Psoas muscle (tissue), 7 donors: ENCODE measurements at regions not wholly inside any gene's neighbourhood (a gene's known extent, or its start where the extent isn't known, plus 50 kb on each side); places are given as distances from the start of the nearest gene placed in this dataset.

Experiments
- ATAC-seq, 4 donors: fragments of 200-7000 bp; cut with Tn5 transposase; one replicate each; pipeline ENCODE4 v1.9.1; 2020; ENCODE audit warnings: moderate library complexity in 3 of 4, mild to moderate bottlenecking in 2 of 4
- DNase-seq, 2 donors: peaks; one replicate each; pipeline ENCODE4 v3.0.0-alpha.2; 2020
- H3K27ac ChIP-seq: fragments of 200-600 bp; one replicate; pipeline ENCODE4 v1.8.0; 2022
- H3K27me3 ChIP-seq, 3 donors: fragments of 200-600 bp in 1 of 3; one replicate each; pipeline versions ENCODE4 v1.6.1 to v1.8.0; 2013 to 2022; ENCODE audit warnings: low read length in 2 of 3, mild to moderate bottlenecking in 2 of 3, moderate library complexity in 1 of 3; ENCODE audit not compliant: insufficient read depth in 3 of 3
- H3K36me3 ChIP-seq, 2 donors: fragments of 200-600 bp in 1 of 2; one replicate each; pipeline versions ENCODE4 v1.6.1 to v1.8.0; 2013 to 2022; ENCODE audit warnings: low read depth in 1 of 2, mild to moderate bottlenecking in 1 of 2, moderate library complexity in 1 of 2; ENCODE audit not compliant: insufficient read depth in 1 of 2
- H3K4me1 ChIP-seq: fragments of 200-600 bp; one replicate; pipeline ENCODE4 v1.8.0; 2022
- H3K4me3 ChIP-seq: fragments of 200-600 bp; one replicate; pipeline ENCODE4 v1.8.0; 2022; ENCODE audit warnings: mild to moderate bottlenecking
- H3K9me3 ChIP-seq: fragments of 200-600 bp; one replicate; pipeline ENCODE4 v1.8.0; 2022
- CTCF ChIP-seq: fragments of 200-600 bp; IDR thresholded peaks from one replicate; pipeline ENCODE4 v1.8.0; 2022; ENCODE audit warnings: antibody characterized with exemption
- WGBS, 3 donors: extraction: QIAGEN DNeasy Blood & Tissue Kit; methylation state at CpG; one replicate each; pipeline versions ENCODE4 v1.1.6 to v1.1.7; 2013; 5-methylcytosine and 5-hydroxymethylcytosine counted together
- intact Hi-C, 2 donors: fragments of 100-400 bp; cut with DNase I; formaldehyde crosslinking; loops; one replicate each; pipeline versions ENCODE4 v1.11.0 to v1.14.2; 2022
- donor health status: healthy with polysubstance abuse.
- donor health status: DM: no; HTN: no; CAD: no; lungs with moderate emphysema.
- donor health status: Bipolar disorder and iron deficiency.
- donor health status: healthy.
- donor health status: DM: yes; HTN: yes; CAD: no.
- donor health status: DM: no; HTN: no; CAD: no.
- donor health status: DM: yes; HTN: yes; CAD: no.

DNA sequence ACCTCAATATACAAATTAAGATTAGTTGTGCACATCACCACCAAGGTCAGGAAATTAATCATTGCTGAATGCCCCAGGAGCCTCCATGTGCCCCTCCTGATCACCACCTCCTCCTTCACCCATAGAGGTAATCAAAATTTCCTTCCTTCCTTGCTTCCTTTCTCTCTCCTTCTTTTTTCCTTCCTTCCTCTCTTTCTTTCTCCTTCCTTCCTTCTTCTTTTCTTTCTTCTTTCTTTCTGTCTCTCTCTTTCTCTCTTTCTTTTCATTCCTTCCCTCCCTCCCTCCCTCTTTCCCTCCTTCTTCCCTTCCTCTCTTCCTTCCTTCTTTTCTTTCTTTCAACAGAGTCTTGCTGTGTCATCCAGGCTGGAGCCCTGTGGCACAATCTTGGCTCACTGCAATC, 67.9 kb upstream of the FTH1 start:
- Histone ChIP-seq H3K27me3 (no peaks in the 10 kb centered on the region), H3K27ac (no peak overlapping the region), H3K9me3 (no peaks in the 10 kb centered on the region), H3K4me3 (no peak overlapping the region), H3K4me1 (no peaks in the 10 kb centered on the region), H3K36me3 (no peaks in the 10 kb centered on the region)
- DNase-seq, result no peak
- TF ChIP-seq CTCF, result no peak
- intact Hi-C loops, result no loop called here
- no peak for ATAC-seq

DNA sequence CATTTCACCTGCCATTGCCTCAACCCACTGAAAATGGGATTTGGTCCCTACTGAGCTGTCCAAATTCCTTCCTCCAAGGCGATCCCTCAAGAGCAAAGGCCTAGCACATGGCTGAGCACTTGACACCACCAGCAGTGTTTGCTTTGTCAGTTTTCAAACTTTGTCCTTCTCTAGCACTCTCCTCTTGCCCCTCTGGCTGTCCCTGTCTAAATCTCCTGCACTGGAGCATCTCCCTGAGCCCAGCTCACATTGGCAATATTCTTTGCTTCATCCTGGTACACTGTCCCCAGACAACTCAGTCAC, 66.6 kb upstream of the FTH1 start:
- no peak overlapping the region for H3K27ac ChIP-seq
- no peaks in the 10 kb centered on the region for H3K36me3 ChIP-seq
- WGBS, 3 donors, result 80 to 100% (median 83%) methylated on average over 1 of the region's 1 CpG

DNA sequence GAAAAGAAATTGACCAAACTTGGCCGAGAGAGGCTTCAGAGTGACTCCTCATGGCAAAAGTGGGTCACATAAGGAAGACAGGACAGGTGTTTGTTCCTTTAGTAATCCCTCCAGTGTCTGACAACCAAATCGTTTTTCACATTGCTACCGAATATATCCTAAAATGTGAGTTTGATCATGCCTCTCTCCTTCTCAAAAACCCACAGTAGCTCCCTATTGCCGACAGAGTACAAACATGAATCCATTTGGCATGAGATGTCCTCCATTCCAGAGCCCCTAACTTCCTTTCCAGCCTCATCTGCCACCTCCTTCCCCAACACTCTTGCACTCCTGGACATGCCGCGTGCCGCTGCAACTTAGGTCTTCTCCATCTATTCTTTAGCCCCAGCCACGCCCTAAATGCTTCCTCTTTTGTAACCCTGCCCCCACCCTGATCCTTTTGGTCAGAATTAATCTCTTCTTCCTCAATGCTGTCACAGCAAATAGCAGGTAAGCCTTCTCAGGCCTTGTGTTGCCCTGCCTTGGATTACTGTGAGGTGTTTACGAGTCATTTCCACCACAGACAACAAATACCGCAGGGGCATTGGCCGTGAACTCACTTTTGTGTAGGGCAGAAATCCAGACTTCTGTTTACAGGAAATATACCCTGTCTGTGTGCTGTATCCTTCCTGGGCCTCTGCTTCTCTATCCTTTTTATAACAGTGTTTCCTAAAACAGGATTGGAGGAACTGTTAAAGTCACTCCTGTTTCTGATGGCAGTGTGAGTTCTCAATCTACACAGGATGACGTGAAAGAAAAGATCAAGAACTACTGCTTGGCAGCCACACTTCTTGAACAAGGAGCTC, 66.0 kb upstream of the FTH1 start:
- intact Hi-C loops, result no loop called here
- no peaks in the 10 kb centered on the region for H3K4me1 ChIP-seq
- ATAC-seq (no peak), DNase-seq (no peak)
- no peak overlapping the region for H3K27ac ChIP-seq
- no peaks in the 10 kb centered on the region for H3K36me3 ChIP-seq
- no peaks in the 10 kb centered on the region for H3K9me3 ChIP-seq
- H3K27me3 ChIP-seq, result no peaks in the 10 kb centered on the region
- H3K4me3 ChIP-seq, result no peak overlapping the region
- WGBS, 3 donors, result 70 to 79% (median 74%) methylated on average over 12 of the region's 12 CpGs
- TF ChIP-seq CTCF, result no peak

More for the DNA sequence above, 66.6 kb upstream of the FTH1 start:
- intact Hi-C loops, result no loop called here
- no peak for ATAC-seq
- Histone ChIP-seq H3K9me3 (no peaks in the 10 kb centered on the region), H3K4me3 (no peak overlapping the region), H3K4me1 (no peaks in the 10 kb centered on the region), H3K27me3 (no peaks in the 10 kb centered on the region)
- no peak for TF ChIP-seq CTCF
- DNase-seq, result no peak

DNA sequence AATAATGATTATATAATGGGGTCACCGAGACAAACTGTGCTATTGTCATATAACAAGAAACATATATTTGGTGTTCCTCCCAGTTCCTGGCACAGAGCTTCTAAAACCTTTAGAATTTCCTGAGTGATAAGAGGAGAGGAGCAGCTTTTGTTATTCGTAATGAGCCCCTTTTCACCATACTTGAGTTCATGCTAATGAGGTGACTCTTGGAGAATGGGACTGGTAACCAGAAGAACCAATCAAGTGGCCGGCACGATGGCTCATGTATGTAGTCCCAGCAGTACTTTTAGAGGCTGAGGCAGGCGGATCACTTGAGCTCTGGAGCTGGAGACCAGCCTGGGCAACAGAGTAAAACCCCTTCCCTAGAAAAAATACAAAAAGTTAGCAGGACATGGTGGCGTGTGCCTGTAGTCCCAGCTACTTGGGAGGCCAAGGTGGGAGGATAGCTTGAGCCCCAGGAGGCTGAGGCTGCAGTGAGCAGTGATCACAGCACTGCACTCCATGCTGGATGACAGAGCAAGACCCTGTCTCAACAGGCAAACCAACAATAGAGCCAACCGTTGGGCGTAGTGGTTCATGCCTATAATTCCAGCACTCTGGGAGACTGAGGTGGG, 62.7 kb upstream of the FTH1 start:
- Histone ChIP-seq H3K27me3 (no peaks in the 10 kb centered on the region), H3K4me3 (no peak overlapping the region), H3K36me3 (no peaks in the 10 kb centered on the region), H3K9me3 (no peaks in the 10 kb centered on the region), H3K4me1 (no peaks in the 10 kb centered on the region), H3K27ac (no peak overlapping the region)
- ATAC-seq (no peak), DNase-seq (no peak)
- intact Hi-C loops, result no loop called here
- 84 to 87% (median 84%) methylated on average over 8 of the region's 8 CpGs for WGBS, 3 donors
- no peak for TF ChIP-seq CTCF
